ENCODE measurements at regions not wholly inside any gene's neighbourhood (a gene's known extent, or its start where the extent isn't known, plus 50 kb on each side); places are given as distances from the start of the nearest gene placed in this dataset.

DNA sequence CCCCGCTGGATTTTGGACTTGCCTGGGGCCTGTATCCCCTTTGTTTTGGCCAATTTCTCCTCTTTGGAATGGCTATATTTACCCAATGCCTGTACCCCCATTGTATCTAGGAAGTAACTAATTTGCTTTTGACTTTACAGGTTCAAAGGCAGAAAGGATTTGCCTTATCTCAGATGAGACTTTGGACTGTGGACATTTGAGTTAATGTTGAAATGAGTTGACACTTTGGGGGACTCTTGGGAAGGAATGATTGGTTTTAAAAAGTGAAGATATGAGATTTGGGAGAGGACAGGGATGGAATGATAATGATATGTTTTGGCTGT is 1220.3 kb upstream of the CITED2 start:
- no peak for DNase-seq (ENCODE audit: low read depth)

- DNase-seq (ENCODE audit: low read depth) = no peak
Measured at GRCh38 chr6:140592877-140593276, 1218.4 kb upstream of the CITED2 start.

DNA sequence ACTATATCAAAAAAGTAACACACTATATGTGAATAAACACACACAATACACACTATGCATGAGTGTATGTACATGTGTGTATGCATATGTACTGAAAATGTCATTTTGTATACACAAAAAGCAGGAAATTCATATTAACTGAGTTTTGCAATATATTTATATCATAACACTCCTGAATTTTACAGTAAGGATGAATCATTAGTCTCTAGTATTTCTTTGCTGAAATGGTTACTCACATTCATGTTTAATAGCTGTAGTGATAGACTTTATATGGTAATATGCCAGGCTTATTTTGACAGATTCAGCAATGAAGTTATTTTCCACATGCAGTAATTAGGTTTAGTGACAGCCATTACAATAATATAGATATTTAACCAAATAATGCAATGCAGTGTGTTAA is 1216.2 kb upstream of the CITED2 start:
- DNase-seq (ENCODE audit: low read depth) = peak; percentile 65

GRCh38 chr6:140586426-140587061 is 1212.1 kb upstream of the CITED2 start:
- DNase-seq (ENCODE audit: low read depth) = no peak

DNA sequence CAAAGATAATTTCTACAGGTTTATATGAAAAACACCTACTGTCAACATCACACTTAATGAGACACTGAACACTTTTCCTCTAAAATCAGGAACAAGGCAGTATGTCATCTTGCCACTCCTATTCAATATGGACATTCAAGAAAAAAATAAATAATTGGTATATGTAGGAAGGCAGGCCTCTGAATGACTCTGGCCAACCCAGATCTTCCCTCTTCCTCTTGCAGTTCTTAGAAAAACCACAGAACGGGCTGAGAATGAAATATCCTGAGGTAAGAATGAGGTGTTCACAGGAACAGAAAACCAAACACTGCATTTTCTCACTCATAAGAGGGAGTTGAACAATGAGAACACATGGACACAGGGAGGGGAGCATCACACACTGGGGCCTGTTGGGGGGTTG is 1207.2 kb upstream of the CITED2 start:
- DNase-seq (ENCODE audit: low read depth) = no peak

DNA sequence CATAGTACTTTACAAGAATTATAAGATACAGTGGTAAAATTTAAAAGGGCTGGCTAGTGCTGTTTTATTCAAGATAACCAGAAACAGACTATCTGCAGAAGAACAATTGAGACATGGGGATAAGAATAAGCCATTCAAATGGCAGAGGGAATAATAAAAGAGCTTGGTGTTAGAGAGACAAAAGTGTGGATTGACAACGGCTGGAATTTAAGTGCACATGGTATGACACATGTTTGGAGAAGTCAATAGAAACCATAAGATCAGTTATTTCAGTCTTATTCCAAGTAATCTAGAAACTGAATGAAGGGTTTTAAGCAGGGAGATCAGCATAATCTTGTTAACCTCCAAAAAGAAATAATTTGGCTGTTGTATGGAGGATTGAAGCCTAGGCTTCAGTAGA is 1205.5 kb upstream of the CITED2 start:
- DNase-seq (ENCODE audit: low read depth) = no peak

DNA sequence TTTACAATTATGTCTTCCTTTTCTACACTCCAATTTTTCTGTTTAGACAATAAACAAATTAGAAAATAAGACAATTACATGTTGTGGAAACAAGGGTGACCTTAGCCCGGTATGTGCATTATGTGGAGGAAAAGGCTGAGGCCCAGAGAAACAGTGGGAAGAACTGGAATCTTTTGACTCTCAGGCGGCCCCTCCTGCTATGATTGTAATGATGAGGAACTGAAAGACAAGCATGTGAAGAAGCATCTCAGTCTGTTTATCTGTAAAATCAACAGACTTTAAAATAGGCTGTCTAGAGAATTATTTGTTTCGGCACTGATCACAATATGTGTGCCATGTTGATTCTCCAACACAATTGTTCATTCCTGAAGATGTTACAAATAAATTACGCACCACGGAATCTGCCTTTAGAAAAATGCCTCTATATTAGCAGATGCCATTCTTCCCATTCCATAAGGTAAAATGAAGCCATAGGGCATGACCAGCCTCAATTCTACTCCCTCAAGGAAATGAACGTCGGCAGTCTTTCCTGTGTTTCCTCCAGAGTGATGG is 1201.6 kb upstream of the CITED2 start:
- no peak for DNase-seq (ENCODE audit: low read depth)

DNA sequence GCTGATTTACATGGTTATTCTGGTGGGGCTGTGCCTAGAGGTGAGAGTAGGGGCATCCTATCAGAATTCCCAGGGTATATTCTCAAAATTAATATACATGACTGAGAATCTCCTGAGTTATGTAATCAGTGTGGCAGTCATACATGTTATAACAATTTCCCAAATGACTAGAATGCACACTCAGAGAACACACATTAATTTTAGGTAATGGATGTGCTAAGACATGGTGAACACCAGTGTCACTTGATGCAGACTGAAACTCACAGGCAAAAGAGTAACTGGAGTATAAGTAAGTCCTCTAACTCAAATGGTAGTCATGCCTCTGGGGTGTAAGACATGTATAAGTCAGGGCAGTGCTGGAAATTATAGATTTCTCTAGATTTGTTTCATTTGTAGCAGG is 1198.4 kb upstream of the CITED2 start:
- peak; percentile 8 for DNase-seq (ENCODE audit: low read depth)

- peak; percentile 97 for DNase-seq (ENCODE audit: low read depth)
Measured at GRCh38 chr6:140572129-140572528, 1197.7 kb upstream of the CITED2 start.

GRCh38 chr6:140571145-140571544 is 1196.7 kb upstream of the CITED2 start:
- peak; percentile 77 for DNase-seq (ENCODE audit: low read depth)

DNA sequence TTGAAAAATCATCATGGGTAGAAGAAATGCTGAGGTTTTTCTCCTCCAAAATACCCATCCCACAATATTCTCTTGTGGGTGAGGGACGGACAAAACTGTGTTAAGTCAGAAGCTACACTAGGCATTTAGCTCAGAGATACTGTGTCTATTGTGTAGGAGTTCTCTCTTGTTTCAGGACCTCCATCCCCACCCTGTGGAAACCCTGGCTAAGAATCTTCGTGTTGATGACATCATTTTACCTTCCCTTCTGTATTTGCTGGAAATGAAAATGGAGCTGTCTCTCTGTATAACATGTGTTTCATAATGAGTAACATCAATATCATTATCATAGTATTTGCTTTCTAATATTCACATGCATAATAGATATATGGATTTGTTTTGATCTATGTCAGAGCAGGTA is 1193.0 kb upstream of the CITED2 start:
- DNase-seq (ENCODE audit: low read depth) = peak; percentile 44

GRCh38 chr6:140566781-140567277 is 1192.4 kb upstream of the CITED2 start:
- DNase-seq (ENCODE audit: low read depth) = peak; percentile 81

GRCh38 chr6:140563728-140564127 is 1189.3 kb upstream of the CITED2 start:
- no peak for DNase-seq (ENCODE audit: low read depth)

GRCh38 chr6:140561701-140562100 is 1187.3 kb upstream of the CITED2 start:
- no peak for DNase-seq (ENCODE audit: low read depth)

- no peak for DNase-seq (ENCODE audit: low read depth)
Measured at GRCh38 chr6:140560671-140561070, 1186.2 kb upstream of the CITED2 start.

- no peak for DNase-seq (ENCODE audit: low read depth)
Measured at GRCh38 chr6:140559458-140559857, 1185.0 kb upstream of the CITED2 start.

GRCh38 chr6:140554421-140554820 is 1180.0 kb upstream of the CITED2 start:
- DNase-seq (ENCODE audit: low read depth) = peak; percentile 30

- DNase-seq (ENCODE audit: low read depth) = peak; percentile 7
Measured at GRCh38 chr6:140548366-140548765, 1173.9 kb upstream of the CITED2 start.

GRCh38 chr6:140546640-140547039 is 1172.2 kb upstream of the CITED2 start:
- peak; percentile 94 for DNase-seq (ENCODE audit: low read depth)

GRCh38 chr6:140544431-140544830 is 1170.0 kb upstream of the CITED2 start:
- DNase-seq (ENCODE audit: low read depth) = no peak

- no peak for DNase-seq (ENCODE audit: low read depth)
Measured at GRCh38 chr6:140542863-140543262, 1168.4 kb upstream of the CITED2 start.

GRCh38 chr6:140541288-140541687 is 1166.8 kb upstream of the CITED2 start:
- peak; percentile 59 for DNase-seq (ENCODE audit: low read depth)

GRCh38 chr6:140540743-140541142 is 1166.3 kb upstream of the CITED2 start:
- no peak for DNase-seq (ENCODE audit: low read depth)

GRCh38 chr6:140538926-140539325 is 1164.5 kb upstream of the CITED2 start:
- DNase-seq (ENCODE audit: low read depth) = peak; percentile 66

All from EH (cell line).